Uterus (tissue), 2 donors: ENCODE measurements at regions not wholly inside any gene's neighbourhood (a gene's known extent, or its start where the extent isn't known, plus 50 kb on each side); places are given as distances from the start of the nearest gene placed in this dataset.

Experiments
- POLR2A ChIP-seq, 2 donors: fragments of 450-650 bp; IDR thresholded peaks; one replicate each; pipeline ENCODE4 v1.6.1; 2016; ENCODE audit warnings: antibody characterized with exemption in 2 of 2, mild to moderate bottlenecking in 1 of 2, moderate library complexity in 1 of 2
- TF ChIP-seq, protein P1 (sequence below), 4 experiments: fragments of 200-600 bp in 2 of 4; fragments of 450-650 bp in 2 of 4; sonication (generic) in 2 of 4; IDR thresholded peaks; one replicate each; pipeline ENCODE4 v1.5.1; 2016 to 2019; ENCODE audit warnings: antibody characterized with exemption in 4 of 4, mild to moderate bottlenecking in 2 of 4, moderate library complexity in 1 of 4

DNA sequence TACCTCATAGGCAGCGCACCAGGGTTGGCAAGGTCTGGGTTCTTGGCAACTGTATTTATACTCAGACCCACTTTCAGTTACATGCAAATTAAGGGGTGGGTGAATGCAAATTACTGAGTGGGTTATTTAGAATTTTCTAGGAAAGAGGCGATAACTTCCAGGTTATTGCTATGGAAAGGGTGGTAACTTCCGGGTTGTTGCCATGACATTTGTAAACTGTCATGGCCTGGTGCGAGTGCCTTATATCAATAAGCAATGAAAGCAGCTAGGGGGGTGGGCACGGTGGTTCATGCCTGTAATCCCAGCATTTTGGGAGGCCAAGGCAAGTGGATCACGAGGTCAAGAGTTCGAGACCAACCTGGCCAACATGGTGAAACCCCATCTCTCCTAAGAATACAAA, 57.5 kb upstream of the SLC7A3 start:
- TF ChIP-seq, protein P1, sequence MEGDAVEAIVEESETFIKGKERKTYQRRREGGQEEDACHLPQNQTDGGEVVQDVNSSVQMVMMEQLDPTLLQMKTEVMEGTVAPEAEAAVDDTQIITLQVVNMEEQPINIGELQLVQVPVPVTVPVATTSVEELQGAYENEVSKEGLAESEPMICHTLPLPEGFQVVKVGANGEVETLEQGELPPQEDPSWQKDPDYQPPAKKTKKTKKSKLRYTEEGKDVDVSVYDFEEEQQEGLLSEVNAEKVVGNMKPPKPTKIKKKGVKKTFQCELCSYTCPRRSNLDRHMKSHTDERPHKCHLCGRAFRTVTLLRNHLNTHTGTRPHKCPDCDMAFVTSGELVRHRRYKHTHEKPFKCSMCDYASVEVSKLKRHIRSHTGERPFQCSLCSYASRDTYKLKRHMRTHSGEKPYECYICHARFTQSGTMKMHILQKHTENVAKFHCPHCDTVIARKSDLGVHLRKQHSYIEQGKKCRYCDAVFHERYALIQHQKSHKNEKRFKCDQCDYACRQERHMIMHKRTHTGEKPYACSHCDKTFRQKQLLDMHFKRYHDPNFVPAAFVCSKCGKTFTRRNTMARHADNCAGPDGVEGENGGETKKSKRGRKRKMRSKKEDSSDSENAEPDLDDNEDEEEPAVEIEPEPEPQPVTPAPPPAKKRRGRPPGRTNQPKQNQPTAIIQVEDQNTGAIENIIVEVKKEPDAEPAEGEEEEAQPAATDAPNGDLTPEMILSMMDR (IDR thresholded peaks at IDR 0.05): no peak
- no peak for TF ChIP-seq POLR2A (IDR thresholded peaks at IDR 0.05)
